Stimulated activated effector memory CD8-positive, alpha-beta T cell treated with anti-CD3 and anti-CD28 coated beads, Interleukin-12 subunit alpha, Interleukin-12 subunit beta, amount 100 ng/mL, for 72 hours (primary cell): ENCODE measurements at regions not wholly inside any gene's neighbourhood (a gene's known extent, or its start where the extent isn't known, plus 50 kb on each side); places are given as distances from the start of the nearest gene placed in this dataset.

Experiments
- ATAC-seq: fragments of 150-1000 bp; cut with Tn5 transposase; 2 replicates; pipeline ENCODE4 v1.10.0; 2021
- DNase-seq, 2 donors: peaks; one replicate each; pipeline ENCODE4 v3.0.0; 2021 to 2022; ENCODE audit warnings: low spot score in 2 of 2
- H3K27ac Mint-ChIP-seq: one replicate; pipeline ENCODE4 v1.8.0; 2022; ENCODE audit warnings: mild to moderate bottlenecking, mixed read lengths
- H3K36me3 Mint-ChIP-seq: one replicate; pipeline ENCODE4 v1.8.0; 2022; ENCODE audit warnings: mild to moderate bottlenecking, mixed read lengths
- H3K4me1 Mint-ChIP-seq: one replicate; pipeline ENCODE4 v1.8.0; 2022; ENCODE audit warnings: mixed read lengths
- H3K4me3 Mint-ChIP-seq: one replicate; pipeline ENCODE4 v1.8.0; 2022; ENCODE audit warnings: mild to moderate bottlenecking, mixed read lengths
- H3K9me3 Mint-ChIP-seq: one replicate; pipeline ENCODE4 v1.8.0; 2022; ENCODE audit warnings: mixed read lengths

GRCh38 chr16:50941681-50942080 is 199.8 kb downstream of the CYLD start:
- H3K4me3 Mint-ChIP-seq, result no peak overlapping the region
- H3K4me1 Mint-ChIP-seq, result no peaks in the 10 kb centered on the region
- DNase-seq (no peak), ATAC-seq (no peak)
- H3K36me3 Mint-ChIP-seq, result no peaks in the 10 kb centered on the region
- no peak overlapping the region for H3K27ac Mint-ChIP-seq
- no peaks in the 10 kb centered on the region for H3K9me3 Mint-ChIP-seq

- no peak for ATAC-seq
- H3K27ac Mint-ChIP-seq, result no peak overlapping the region
- H3K9me3 Mint-ChIP-seq, result no peaks in the 10 kb centered on the region
- H3K4me1 Mint-ChIP-seq, result no peaks in the 10 kb centered on the region
- no peak for DNase-seq
- H3K4me3 Mint-ChIP-seq, result no peak overlapping the region
- no peaks in the 10 kb centered on the region for H3K36me3 Mint-ChIP-seq
Observed at GRCh38 chr16:50940275-50940854, 198.5 kb downstream of the CYLD start.

GRCh38 chr16:50939356-50939755 is 197.5 kb downstream of the CYLD start:
- Mint-ChIP-seq H3K36me3 (no peaks in the 10 kb centered on the region), H3K4me1 (no peaks in the 10 kb centered on the region), H3K27ac (no peak overlapping the region), H3K9me3 (no peaks in the 10 kb centered on the region), H3K4me3 (no peak overlapping the region)
- DNase-seq (no peak), ATAC-seq (no peak)

GRCh38 chr16:50938932-50939331 is 197.0 kb downstream of the CYLD start:
- no peak overlapping the region for H3K4me3 Mint-ChIP-seq
- H3K36me3 Mint-ChIP-seq, result no peaks in the 10 kb centered on the region
- ATAC-seq, result no peak
- no peak for DNase-seq
- no peaks in the 10 kb centered on the region for H3K4me1 Mint-ChIP-seq
- no peak overlapping the region for H3K27ac Mint-ChIP-seq
- H3K9me3 Mint-ChIP-seq, result no peaks in the 10 kb centered on the region

- Mint-ChIP-seq H3K27ac (no peak overlapping the region), H3K36me3 (no peaks in the 10 kb centered on the region), H3K4me1 (no peaks in the 10 kb centered on the region), H3K9me3 (no peaks in the 10 kb centered on the region), H3K4me3 (no peak overlapping the region)
- ATAC-seq (no peak), DNase-seq (no peak)
Observed at GRCh38 chr16:50933262-50933661, 191.4 kb downstream of the CYLD start.

GRCh38 chr16:50932348-50932935 is 190.6 kb downstream of the CYLD start:
- no peak overlapping the region for H3K27ac Mint-ChIP-seq
- ATAC-seq, result no peak

GRCh38 chr16:50928065-50928464 is 186.2 kb downstream of the CYLD start:
- Mint-ChIP-seq H3K36me3 (no peaks in the 10 kb centered on the region), H3K4me1 (no peaks in the 10 kb centered on the region), H3K4me3 (no peak overlapping the region), H3K9me3 (no peaks in the 10 kb centered on the region), H3K27ac (no peak overlapping the region)
- DNase-seq (no peak), ATAC-seq (no peak)

More at GRCh38 chr16:50932348-50932935, 190.6 kb downstream of the CYLD start:
- H3K9me3 Mint-ChIP-seq, result no peaks in the 10 kb centered on the region
- H3K4me3 Mint-ChIP-seq, result no peak overlapping the region
- no peaks in the 10 kb centered on the region for H3K4me1 Mint-ChIP-seq
- H3K36me3 Mint-ChIP-seq, result no peaks in the 10 kb centered on the region
- no peak for DNase-seq

GRCh38 chr16:50925758-50926357 is 184.0 kb downstream of the CYLD start:
- H3K4me1 Mint-ChIP-seq, result no peaks in the 10 kb centered on the region
- ATAC-seq (no peak), DNase-seq (no peak)
- H3K4me3 Mint-ChIP-seq, result no peak overlapping the region
- H3K9me3 Mint-ChIP-seq, result no peaks in the 10 kb centered on the region
- no peaks in the 10 kb centered on the region for H3K36me3 Mint-ChIP-seq
- H3K27ac Mint-ChIP-seq, result no peak overlapping the region

- Mint-ChIP-seq H3K36me3 (no peaks in the 10 kb centered on the region), H3K9me3 (no peaks in the 10 kb centered on the region), H3K4me1 (no peaks in the 10 kb centered on the region), H3K27ac (no peak overlapping the region), H3K4me3 (no peak overlapping the region)
- DNase-seq (no peak), ATAC-seq (no peak)
Observed at GRCh38 chr16:50924759-50925545, 183.1 kb downstream of the CYLD start.

GRCh38 chr16:50917950-50918703 is 176.2 kb downstream of the CYLD start:
- no peak overlapping the region for H3K27ac Mint-ChIP-seq
- no peaks in the 10 kb centered on the region for H3K4me1 Mint-ChIP-seq
- DNase-seq (no peak), ATAC-seq (no peak)
- no peak overlapping the region for H3K4me3 Mint-ChIP-seq
- no peaks in the 10 kb centered on the region for H3K36me3 Mint-ChIP-seq
- H3K9me3 Mint-ChIP-seq, result no peaks in the 10 kb centered on the region

- no peaks in the 10 kb centered on the region for H3K36me3 Mint-ChIP-seq
- no peak for ATAC-seq
- no peaks in the 10 kb centered on the region for H3K4me1 Mint-ChIP-seq
- no peaks in the 10 kb centered on the region for H3K9me3 Mint-ChIP-seq
- DNase-seq, result no peak
- H3K4me3 Mint-ChIP-seq, result no peak overlapping the region
- H3K27ac Mint-ChIP-seq, result no peak overlapping the region
Observed at GRCh38 chr16:50916040-50916439, 174.2 kb downstream of the CYLD start.

- no peak overlapping the region for H3K4me3 Mint-ChIP-seq
- H3K9me3 Mint-ChIP-seq, result no peaks in the 10 kb centered on the region
- ATAC-seq, result no peak
- H3K36me3 Mint-ChIP-seq, result no peaks in the 10 kb centered on the region
- H3K4me1 Mint-ChIP-seq, result no peaks in the 10 kb centered on the region
- no peak for DNase-seq
- no peak overlapping the region for H3K27ac Mint-ChIP-seq
Observed at GRCh38 chr16:50915120-50915519, 173.2 kb downstream of the CYLD start.

- no peaks in the 10 kb centered on the region for H3K36me3 Mint-ChIP-seq
- H3K4me1 Mint-ChIP-seq, result no peaks in the 10 kb centered on the region
- H3K27ac Mint-ChIP-seq, result no peak overlapping the region
- no peak for ATAC-seq
- no peak overlapping the region for H3K4me3 Mint-ChIP-seq
- no peaks in the 10 kb centered on the region for H3K9me3 Mint-ChIP-seq
- no peak for DNase-seq
Observed at GRCh38 chr16:50910736-50911100, 168.8 kb downstream of the CYLD start.

GRCh38 chr16:50909831-50910735 is 168.2 kb downstream of the CYLD start:
- no peak overlapping the region for H3K27ac Mint-ChIP-seq
- ATAC-seq (no peak), DNase-seq (no peak)
- H3K36me3 Mint-ChIP-seq, result no peaks in the 10 kb centered on the region
- no peak overlapping the region for H3K4me3 Mint-ChIP-seq
- H3K9me3 Mint-ChIP-seq, result no peaks in the 10 kb centered on the region
- no peaks in the 10 kb centered on the region for H3K4me1 Mint-ChIP-seq
